ENCODE measurements at regions not wholly inside any gene's neighbourhood (a gene's known extent, or its start where the extent isn't known, plus 50 kb on each side); places are given as distances from the start of the nearest gene placed in this dataset.
A peak's percentile ranks its signal among the peaks of the same experiment; 100 is the strongest.

DNA sequence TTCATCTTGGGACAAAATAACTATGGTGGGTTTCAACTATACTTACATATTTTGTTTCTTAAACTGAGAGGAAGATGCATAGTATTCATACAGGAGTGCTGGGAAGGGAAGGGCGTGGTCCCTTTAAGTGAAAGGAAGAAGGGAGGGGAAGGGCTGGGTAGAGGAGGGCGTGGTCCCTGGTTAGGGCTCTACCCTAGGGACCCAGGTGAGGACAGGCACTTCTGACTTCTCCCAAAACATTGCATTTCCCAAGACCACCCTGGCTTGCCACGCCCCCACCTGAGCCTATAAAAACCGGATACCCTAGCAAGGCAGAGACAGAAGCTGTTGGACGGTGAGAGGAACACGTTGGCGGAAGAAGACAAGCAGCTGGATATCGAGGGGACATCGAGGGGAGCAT, 157.6 kb upstream of the PLXNA4 start:
- DNase-seq: no peak

DNA sequence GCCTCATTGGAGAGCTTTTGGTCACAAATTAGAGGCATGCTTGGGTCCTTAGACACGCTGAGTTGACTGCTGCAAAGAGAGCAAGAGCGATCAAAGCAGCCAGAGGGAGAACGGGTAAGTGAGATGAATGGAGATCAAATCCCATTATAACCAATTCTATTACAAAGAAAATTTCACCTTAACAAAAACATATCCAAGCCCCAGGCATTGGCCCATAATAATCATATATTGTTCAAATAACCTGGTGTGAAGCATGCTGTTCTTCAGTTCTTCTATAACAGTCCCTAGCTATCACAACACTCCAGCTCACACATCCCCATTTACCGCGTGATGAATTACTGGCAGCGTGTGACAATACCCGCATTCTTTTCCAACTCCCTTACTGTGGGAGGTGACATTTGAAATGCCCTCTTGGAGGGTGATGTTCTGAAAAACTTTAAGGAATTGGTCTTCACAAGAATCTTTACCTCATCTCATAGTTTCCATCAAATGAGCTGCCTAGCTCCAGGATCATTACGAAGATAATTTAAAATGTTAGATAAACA, 156.1 kb upstream of the PLXNA4 start:
- no peak for DNase-seq

DNA sequence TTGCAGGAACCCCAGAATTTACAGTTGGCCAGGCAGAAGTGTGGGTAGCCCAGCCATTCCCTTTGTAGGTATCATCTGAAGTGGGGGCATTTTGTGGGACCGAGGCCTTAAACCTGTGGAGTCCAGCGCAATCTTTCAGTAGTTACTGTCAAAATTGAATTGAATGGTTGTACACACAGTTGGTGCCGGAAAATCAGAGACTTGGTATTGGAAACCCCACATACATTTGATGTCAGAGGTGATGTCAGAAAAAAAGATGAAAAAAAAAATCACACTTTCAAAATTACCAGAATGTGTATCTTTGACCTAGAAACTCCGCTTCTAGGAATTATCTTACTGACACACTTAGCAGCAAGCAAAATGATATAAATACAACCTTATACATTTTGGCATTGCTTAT, 153.8 kb upstream of the PLXNA4 start:
- DNase-seq: no peak

DNA sequence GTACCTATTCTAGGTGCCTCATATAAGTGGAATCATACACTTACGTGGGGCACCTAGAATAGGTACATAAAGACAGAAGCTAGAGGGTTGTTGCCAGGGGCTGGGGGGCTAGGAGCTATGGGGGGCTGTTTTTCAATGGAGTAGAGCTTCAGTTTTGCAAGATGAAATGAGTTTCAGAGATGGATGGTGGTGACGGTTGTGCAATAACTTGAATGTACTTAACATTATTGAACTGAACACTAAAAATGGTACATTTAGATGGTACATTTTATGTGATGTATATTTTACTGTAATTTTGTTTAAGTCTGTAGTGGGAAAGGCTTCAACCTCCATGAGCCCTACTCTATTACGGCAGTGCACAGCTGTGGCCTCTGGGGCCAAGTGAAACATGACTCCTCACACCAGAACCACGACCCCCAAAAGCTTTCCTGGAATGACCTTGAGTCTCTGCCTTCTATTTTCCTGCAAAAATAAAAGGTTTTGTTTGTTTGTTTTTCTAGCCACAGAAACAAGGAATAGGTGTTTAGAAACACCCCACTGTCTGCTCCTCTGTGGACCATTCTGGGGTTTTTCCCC, 147.3 kb upstream of the PLXNA4 start:
- DNase-seq: no peak

DNA sequence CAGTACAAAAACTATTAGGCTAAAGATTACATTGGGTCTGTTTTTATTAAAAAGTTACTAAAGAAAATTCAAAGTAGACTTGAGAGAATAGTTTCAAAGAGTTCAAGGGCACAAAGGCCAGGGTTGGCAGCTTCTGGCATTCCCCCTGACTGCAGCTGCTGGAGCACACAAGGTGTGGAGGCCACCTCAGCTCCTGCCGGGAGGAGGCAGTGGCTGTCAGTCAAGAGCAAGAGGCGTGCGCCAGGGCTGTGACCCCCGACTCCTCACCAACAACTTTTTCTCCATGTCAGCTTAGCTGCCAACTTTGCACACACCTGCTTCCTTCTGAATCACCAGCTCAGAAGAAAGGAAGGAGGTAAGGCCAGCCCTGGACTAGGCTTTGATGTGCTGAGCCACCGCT, 144.6 kb upstream of the PLXNA4 start:
- DNase-seq: no peak

DNA sequence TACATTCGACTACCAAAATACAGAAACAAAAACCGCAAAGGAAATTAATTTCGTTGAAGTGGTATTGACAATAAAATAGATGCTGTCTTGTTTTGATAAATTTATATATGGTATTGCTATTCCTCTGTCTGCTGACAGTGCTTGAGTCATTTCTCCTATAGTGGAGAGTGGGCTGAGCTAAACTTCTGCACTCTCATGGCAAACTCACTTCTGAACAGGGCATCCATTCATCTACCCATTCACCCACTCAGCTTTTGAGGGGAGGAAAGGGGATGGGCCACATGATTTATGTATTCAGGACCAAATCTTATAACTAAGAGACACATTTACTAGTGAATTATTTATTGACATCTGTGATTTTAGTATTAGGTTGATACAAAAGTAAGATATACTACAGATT, 137.6 kb upstream of the PLXNA4 start:
- no peak for DNase-seq

DNA sequence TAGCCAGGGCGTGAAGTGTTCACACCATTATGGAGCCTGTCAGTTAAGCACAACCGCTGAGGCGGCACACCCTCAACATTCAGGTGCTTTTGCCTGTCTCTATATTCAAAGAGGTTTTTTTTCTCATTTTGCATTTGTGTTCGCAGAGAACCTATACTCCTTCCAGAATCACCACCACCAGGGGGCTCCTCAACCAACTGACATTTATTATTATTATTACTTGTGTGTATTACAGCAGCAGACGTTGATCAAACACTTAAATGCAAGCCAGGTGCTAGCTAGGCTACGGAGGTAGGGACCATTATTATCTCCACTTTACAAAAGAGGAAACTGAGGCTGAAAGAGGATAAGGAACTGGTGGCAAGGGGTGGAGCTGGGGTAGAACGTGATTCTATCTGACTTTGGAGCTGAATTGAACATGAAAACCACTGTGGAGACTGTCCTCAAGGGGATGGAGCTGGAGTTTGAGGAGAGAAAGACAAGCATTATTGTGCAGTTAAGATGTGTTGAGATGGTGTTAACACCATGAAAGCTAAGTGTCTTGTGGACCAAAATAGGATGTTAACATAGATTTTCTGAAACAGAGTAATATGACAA, 133.8 kb upstream of the PLXNA4 start:
- peak in 1 of 2 experiments; percentile 7 for DNase-seq

DNA sequence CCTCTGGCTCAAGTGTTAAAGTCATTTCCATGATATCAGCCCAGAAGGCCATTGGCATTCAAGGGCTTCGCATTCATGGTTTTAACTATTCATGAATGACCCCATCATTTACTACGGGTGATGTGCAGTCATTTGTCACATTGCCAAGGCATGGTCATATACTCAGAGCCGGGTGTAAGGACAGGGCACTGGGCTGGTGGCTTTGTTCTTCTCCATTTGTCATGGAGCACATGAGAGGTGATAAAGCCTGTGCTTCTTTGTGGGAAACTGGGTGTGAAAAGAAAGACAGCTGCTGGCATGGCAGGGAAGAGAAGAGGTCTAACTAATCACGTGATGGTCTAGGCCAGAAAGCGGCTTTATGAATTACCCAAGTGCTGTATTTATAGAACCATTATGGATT, 132.2 kb upstream of the PLXNA4 start:
- DNase-seq: no peak

DNA sequence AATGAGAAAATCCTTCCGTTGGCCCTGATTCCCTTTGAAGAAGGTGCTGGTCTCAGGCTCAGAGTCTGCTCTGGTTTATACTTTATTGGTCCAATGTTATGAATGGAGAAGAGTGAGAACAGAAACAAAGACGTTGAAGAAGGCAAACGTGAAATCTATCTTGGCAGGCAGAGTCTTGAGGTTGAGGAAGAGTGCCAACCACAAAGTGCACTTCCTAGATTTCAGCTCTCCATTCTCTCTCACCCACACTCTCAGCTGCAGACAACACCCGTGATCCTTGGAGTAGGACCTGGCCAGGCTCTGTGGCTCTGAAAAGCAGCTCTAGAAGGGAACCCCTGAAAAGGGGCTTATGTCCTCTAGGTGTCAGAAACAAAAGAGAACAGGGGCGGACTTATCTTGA, 128.9 kb upstream of the PLXNA4 start:
- no peak for DNase-seq

DNA sequence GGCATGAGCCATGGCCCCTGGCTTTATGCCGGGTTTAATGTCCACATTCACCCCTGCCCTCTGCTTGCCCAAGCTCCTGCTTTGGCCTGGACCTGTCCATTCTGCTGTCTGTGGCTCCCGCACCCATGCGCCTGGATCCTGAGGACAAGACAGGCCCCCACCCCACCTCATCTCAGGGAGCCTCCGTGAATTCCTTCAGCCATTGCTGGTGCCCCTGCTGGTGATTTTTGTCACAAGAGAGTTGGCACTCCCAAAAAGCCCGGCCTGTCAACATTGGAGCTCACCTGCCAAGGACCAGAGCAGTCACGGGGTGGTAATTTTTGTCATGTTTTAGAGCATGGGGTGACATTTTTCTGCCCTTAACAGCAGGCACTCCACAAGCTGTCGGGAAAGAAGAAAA, 127.5 kb upstream of the PLXNA4 start:
- DNase-seq: no peak

DNA sequence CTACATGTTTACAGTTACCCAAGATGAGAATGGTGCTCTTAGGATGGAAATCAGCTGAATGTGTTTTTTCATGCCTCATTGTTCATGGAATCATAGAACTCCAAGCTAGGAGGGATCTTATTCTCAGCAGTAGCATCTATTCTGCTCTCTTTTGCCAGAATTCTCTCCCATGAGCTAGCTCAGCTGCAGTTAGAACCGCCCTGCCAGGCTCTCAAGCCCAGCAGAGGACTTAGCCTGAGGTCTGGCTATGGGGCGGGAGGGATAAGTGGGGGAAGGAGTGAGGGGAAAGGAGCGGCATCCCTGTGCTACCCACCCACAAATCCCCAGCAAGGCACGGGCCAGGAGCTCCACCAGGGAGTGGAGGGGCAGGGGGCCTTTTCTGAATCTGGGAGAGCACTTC, 120.7 kb upstream of the PLXNA4 start:
- DNase-seq: no peak

DNA sequence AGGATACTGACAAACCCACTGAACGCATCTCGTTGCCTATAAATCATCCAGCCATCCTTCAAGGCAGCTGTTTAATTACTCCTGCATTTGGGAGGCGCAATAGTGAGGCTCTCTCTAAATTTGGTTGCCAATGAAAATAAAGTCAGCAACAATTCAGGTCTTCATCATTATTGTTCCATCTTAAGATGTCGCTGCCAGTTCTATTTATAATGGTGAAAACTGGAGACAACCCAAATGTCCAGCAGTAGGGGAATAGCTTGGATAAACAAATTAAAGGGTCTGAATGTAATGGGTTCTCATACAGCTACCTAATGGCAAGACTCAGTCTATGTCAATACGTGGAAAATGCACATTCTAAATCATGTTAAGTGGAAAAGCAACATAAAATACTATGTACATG, 120.1 kb upstream of the PLXNA4 start:
- no peak for DNase-seq

DNA sequence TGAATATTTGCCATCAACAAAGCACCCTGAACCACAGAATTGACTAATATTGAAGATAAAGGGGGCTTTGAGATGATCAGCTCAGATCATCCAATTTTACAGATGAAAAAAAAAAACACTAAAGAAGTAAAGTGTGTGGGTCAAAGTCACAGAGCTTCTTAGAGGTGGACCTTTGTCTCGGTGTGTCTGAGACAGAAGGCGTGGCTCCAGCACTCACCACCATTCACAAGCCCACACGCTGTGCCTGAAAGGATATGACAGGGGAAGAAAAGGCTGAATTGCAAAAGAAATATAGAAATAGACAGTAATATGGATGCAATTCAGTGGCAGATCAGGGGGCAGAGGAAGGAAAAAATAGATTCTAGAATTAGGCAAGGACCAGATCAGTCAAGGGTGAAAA, 114.9 kb upstream of the PLXNA4 start:
- no peak for DNase-seq

DNA sequence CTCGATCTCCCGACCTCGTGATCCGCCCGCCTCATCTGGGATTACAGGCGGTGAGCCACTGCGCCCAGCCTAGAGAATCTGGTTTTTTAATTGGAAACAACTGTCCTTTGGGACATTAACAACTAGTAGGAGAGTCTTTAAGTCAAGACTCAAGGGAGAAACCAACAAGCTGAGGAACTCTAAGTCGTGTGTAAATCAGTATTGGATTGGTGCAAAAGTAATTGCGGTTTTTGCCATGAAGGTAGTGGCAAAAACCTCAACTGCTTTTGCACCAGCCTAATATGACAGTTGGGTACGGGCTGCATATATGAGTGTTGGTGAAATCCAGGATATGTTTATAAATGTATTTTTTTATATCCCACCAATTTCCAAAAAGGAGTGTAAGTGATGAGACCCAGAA, 113.9 kb upstream of the PLXNA4 start:
- no peak for DNase-seq

DNA sequence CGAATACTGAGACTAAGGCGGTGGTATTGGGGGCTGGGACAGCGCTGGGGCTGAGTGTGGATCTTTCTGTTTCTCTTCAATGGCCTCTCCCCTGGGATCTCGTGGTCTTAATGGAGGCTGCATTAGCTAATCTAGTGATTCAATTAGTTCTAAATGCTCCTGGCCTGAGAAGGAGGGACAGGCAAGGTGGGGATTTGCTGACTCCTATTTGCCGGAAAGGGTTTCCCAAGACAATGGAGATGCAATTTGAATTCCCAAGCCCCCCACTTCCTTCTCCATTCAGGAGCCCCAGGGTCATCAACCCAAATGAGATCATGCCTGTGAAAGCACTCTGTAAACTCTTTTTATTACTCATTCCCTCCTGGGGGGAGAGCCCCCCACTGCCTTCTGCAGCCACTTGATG, 111.7 kb upstream of the PLXNA4 start:
- DNase-seq: no peak

DNA sequence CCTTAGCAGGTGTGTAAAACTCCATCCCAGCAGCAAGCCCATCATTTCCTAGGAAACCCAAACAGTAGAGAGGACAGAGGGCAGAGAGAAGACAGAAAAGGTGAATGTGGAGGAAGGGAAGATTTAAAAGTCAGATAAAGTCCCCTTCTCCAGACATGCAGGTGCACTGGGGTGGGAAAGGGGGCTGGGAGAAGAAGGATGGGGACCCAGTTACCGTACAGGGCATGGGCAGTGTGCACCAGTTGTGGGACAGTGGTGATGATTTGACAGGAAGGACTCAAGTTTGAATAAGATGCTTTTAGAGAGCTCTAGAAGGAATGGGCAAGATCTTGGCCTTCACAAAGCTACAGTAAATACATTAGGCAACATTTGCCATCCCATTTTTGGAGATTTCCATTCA, 110.7 kb upstream of the PLXNA4 start:
- DNase-seq: no peak

DNA sequence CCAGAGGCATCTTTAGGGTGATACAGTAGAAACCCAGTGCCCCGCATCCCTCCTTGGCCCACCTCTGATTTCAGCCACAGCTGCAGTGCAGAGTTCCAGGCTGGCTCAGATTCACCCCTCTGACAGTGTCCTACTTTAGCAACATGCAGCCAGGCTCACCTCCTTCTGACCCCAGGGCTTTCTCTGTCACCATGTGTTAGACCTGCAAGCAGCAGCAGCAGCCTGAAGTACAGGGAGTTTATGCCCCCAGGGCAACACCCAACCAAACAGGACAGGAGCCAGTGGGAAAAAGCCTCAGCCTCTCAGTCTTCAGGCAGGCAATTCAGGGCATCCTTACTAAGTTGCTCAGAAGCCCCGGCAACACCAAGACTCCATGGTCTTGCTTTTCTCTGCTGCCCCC, 109.0 kb upstream of the PLXNA4 start:
- no peak for DNase-seq

DNA sequence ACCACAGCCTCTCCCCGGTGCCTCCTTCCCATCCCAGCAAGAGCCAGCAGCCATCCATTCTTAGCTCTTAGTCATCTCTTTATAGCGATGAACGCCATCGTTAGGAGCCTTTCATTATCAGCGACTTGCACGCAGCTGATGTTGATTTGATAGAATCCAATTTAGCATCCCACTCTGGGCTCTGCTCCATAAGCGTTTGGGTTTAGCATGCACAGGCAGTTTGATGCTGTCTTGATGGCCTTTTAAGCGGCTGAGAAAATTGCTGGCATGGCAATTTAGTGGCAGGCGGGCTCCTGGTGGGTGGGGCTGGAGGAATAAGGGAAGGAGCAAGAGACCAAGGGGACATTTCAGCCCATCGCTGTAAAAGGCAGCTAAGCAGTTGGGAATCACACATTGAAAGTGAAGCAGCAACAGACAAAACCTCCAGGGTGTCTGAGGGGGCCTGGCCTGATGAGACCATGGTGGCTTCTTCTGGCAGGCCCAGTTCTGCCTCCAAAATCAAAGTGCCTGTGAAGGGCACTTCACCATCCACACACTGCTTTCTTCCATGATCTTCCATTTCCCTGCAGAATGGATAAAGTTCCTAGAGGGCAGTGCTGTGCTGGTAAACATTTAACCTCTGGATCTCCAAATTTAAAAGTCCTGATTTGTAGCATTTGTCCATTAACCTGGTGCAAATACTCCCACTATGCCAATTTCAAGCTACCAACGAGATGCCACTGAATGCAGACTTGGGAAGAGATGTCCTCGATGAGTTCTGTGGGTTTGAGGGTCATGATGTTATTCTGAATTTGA, 107.8 kb upstream of the PLXNA4 start:
- no peak for DNase-seq

DNA sequence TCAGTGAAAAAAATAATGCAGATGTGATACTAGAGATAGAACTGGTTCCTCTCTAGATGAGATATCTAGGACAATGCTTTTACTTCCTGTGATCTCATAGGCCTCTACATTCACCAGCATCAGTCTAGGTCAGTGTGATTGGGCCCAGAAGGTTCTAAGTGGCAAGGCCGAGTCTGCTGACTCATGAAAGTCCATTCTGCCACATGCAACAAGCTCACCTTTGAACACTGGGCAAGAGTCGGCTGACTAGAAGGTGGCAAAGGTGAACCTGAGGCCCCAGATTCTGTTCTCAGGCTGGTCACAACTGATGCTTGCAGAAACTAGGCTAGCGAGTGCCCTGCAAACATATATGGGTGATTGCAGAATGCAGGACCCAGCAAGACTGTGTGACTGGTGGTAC, 105.7 kb upstream of the PLXNA4 start:
- no peak for DNase-seq

DNA sequence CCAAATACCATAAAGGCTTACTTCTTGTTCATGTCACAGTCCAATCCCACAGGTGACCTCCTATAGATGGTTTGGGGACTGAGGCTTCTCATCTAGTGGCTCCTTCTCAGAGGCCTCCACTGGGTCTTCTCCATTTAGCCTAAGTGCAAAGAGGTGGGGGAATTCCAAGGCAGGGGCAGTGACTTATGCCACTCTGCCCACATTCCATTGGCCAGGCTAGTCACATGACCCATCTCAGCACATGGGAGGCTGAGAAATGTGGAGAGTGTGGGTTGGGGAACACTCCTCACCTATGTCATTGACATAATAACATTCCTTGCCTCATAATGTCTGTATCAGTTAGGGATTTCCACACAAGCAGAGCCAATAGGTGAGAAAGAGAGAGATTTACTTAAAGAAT, 104.3 kb upstream of the PLXNA4 start:
- DNase-seq: no peak

DNA sequence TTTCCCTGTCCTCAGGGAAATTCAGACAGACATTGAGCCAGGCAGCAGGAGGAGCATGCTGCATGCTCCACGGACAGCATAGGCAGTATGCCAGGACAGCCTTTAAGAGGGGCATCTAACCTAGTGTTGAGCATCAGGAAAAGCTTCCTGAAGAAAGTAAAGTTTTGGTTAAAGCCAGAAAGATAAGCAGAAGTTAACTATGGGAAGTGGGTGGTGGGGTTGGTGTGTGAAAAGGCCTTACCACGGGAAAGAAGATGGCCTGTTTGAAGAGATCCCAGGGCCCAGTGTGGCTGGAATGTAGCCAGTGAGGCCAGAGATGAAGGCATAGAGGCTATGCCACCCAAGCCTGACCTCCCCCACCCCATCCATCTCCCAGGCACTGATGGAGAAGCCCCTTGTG, 102.4 kb upstream of the PLXNA4 start:
- DNase-seq: no peak

DNA sequence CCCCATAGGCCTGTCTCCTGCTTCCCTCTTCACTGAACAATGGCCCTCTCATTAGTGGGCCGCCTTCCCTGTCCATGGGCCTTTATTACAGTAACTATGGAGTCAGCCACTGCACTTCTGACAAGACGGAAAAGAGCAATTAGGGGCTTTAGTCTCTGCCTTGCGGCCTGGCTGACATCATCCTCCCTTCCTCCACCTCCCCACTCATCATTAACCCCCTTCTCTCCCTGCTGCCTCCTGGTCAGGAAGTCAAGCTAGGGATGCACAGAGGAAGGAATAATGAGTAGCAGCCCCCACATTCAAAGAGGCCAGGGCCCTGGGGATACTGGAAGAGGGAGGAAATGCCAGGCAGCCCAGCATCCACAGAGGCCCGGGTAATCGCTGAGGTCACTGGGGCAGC, 101.6 kb upstream of the PLXNA4 start:
- no peak for DNase-seq

DNA sequence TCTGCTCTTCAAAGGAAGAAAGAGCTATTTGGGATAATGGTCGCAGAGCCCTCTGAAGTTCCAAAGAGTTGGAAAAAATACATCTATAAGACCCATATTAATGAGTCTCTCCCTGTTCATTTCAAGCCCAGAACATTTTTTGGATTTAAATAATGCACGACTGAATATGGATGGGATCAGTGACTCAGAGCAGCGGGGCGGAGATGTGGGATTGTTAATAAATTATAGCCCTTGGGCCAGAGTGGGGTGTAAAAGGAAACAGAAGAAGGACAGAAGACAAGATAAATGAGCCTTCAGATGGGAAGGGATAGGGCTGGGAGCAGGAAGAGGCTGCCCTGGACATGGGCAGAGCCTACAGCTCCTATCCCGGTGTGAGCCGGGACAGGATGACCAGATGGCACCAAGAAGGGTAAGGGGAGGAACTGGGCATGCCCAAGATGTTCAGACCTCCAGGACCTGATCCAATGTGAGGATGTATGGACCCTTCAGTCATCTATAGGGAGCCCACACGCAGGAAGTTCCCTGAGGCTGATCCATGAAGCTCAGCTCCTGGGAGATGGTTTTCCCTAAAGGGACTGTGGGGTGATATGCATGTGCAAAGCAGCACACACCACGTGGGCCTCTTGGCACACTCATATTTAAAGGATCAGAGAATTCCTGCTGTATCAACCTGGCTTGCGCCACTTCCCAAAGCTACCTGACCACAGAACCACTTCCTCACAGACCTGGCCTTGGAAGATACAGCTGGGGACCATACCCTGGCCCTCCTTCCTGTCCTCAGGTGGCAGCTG, 96.1 kb upstream of the PLXNA4 start:
- no peak for DNase-seq

DNA sequence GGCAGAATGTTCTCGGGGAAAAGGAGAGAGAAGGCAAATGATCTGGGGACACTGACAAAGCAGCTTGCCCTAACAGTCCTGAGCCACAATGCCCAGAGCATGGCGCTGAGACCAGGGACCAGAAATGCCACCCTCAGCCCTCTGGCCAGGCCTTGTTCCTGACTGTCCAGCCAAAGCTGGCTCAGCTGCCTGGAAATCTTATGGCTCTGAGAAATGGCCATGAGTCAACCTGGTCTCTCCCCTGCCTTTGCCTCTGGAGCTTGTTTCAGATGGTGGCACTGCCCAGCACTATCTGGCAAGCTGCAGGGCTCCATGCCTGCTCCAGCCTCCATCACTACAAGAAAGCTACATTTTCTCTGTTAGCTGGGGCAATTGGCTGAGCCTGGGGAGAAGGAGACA, 90.5 kb upstream of the PLXNA4 start:
- DNase-seq: no peak

Data from NCI-H524 (cell line).